Right forelimb (tissue), 1 donor: ENCODE measurements at regions not wholly inside any gene's neighbourhood (a gene's known extent, or its start where the extent isn't known, plus 50 kb on each side); places are given as distances from the start of the nearest gene placed in this dataset.
A peak's percentile ranks its signal among the peaks of the same experiment; 100 is the strongest.

Experiments used
- DNase-seq: peaks from one replicate; pipeline ENCODE4 v3.0.0-alpha.2; 2018

GRCh38 chr9:129353697-129354336 is 175.8 kb upstream of the IER5L start:
- DNase-seq = no peak

GRCh38 chr9:129352146-129352865 is 174.2 kb upstream of the IER5L start:
- peak; percentile 77 for DNase-seq

GRCh38 chr9:129351642-129352145 is 173.6 kb upstream of the IER5L start:
- no peak for DNase-seq

- DNase-seq = no peak
Observed at GRCh38 chr9:129351058-129351641, 173.1 kb upstream of the IER5L start.

- no peak for DNase-seq
Observed at GRCh38 chr9:129350143-129350935, 172.3 kb upstream of the IER5L start.

- no peak for DNase-seq
Observed at GRCh38 chr9:129349665-129349947, 171.5 kb upstream of the IER5L start.

- no peak for DNase-seq
Observed at GRCh38 chr9:129348890-129349664, 171.0 kb upstream of the IER5L start.

GRCh38 chr9:129347316-129348120 is 169.5 kb upstream of the IER5L start:
- DNase-seq = no peak

- DNase-seq = no peak
Observed at GRCh38 chr9:129346046-129346445, 168.0 kb upstream of the IER5L start.

GRCh38 chr9:129344641-129345495 is 166.8 kb upstream of the IER5L start:
- no peak for DNase-seq

GRCh38 chr9:129343424-129344375 is 165.6 kb upstream of the IER5L start:
- DNase-seq = no peak

GRCh38 chr9:129342591-129343423 is 164.7 kb upstream of the IER5L start:
- no peak for DNase-seq

- no peak for DNase-seq
Observed at GRCh38 chr9:129341987-129342348, 163.9 kb upstream of the IER5L start.

- no peak for DNase-seq
Observed at GRCh38 chr9:129341171-129341986, 163.3 kb upstream of the IER5L start.

- no peak for DNase-seq
Observed at GRCh38 chr9:129340427-129341170, 162.5 kb upstream of the IER5L start.

GRCh38 chr9:129339539-129340157 is 161.6 kb upstream of the IER5L start:
- no peak for DNase-seq
